Fibroblast of lung (primary cell): ENCODE measurements at regions not wholly inside any gene's neighbourhood (a gene's known extent, or its start where the extent isn't known, plus 50 kb on each side); places are given as distances from the start of the nearest gene placed in this dataset.

Experiments
- DNase-seq, 2 donors: peaks; one replicate each; pipeline versions ENCODE4 v3.0.0 to v3.0.0-alpha.2; 2010; ENCODE audit warnings: low read depth in 2 of 2
- H2AFZ ChIP-seq: 2 replicates; pipeline ENCODE4 v1.5.1; 2012; ENCODE audit warnings: low read length, control low read depth, inconsistent platforms
- H3K27ac ChIP-seq: 2 replicates; pipeline ENCODE4 v1.5.1; 2011; ENCODE audit warnings: low read length, control low read depth; ENCODE audit not compliant: insufficient read depth
- H3K27me3 ChIP-seq: 2 replicates; pipeline ENCODE4 v1.5.1; 2011; ENCODE audit warnings: mild to moderate bottlenecking, low read length; ENCODE audit not compliant: control insufficient read depth, insufficient read depth
- H3K36me3 ChIP-seq: 2 replicates; pipeline ENCODE4 v1.5.1; 2011; ENCODE audit warnings: low read length; ENCODE audit not compliant: control insufficient read depth, insufficient read depth
- H3K4me1 ChIP-seq: 2 replicates; pipeline ENCODE4 v1.5.1; 2011; ENCODE audit warnings: low read length; ENCODE audit not compliant: control insufficient read depth, insufficient read depth; ENCODE audit errors: extremely low read depth
- H3K4me2 ChIP-seq: 2 replicates; pipeline ENCODE4 v1.5.1; 2011; ENCODE audit warnings: low read length, control low read depth; ENCODE audit not compliant: insufficient read depth; ENCODE audit errors: extremely low read depth
- H3K4me3 ChIP-seq, 4 experiments: fragments of 200-600 bp in 1 of 4; sonication (generic) in 1 of 4; replicated peaks in 1 of 4; 2 replicates each; pipeline ENCODE4 v1.5.1; 2011 to 2016; ENCODE audit warnings: low read length in 4 of 4, low read depth in 3 of 4, mild to moderate bottlenecking in 3 of 4, control low read depth in 2 of 4, inconsistent platforms in 1 of 4, mixed read lengths in 1 of 4; ENCODE audit not compliant: insufficient read depth in 1 of 4; ENCODE audit errors: control extremely low read depth in 1 of 4
- H3K79me2 ChIP-seq: 2 replicates; pipeline ENCODE4 v1.5.1; 2012; ENCODE audit warnings: mild to moderate bottlenecking, low read length, inconsistent platforms; ENCODE audit not compliant: control insufficient read depth, insufficient read depth
- H3K9ac ChIP-seq: 2 replicates; pipeline ENCODE4 v1.5.1; 2011; ENCODE audit warnings: mild to moderate bottlenecking, low read length, control low read depth; ENCODE audit not compliant: insufficient read depth
- H3K9me3 ChIP-seq: 2 replicates; pipeline ENCODE4 v1.5.1; 2012; ENCODE audit warnings: low read depth, low read length; ENCODE audit not compliant: control insufficient read depth, insufficient read depth
- H4K20me1 ChIP-seq: 2 replicates; pipeline ENCODE4 v1.5.1; 2011; ENCODE audit warnings: low read length; ENCODE audit not compliant: control insufficient read depth, insufficient read depth; ENCODE audit errors: extremely low read depth
- CTCF ChIP-seq, 2 donors: IDR thresholded peaks in 1 of 2; conservative IDR thresholded peaks in 1 of 2; 1 replicate in 1 of 2; 2 replicates in 1 of 2; pipeline ENCODE4 v1.5.1; 2011 to 2012; ENCODE audit warnings: low read length in 2 of 2, control low read depth in 1 of 2, inconsistent platforms in 1 of 2, low read depth in 1 of 2, mild to moderate bottlenecking in 1 of 2
- EZH2 ChIP-seq: IDR thresholded peaks from 2 replicates; pipeline ENCODE4 v1.5.1; 2012; ENCODE audit warnings: low read length, control low read depth, mild to moderate bottlenecking; ENCODE audit errors: missing control alignments

GRCh38 chr1:185537596-185537995 lies 196.6 kb upstream of the HMCN1 start:
- H3K27me3 ChIP-seq, result no peaks in the 10 kb centered on the region
- H3K4me2 ChIP-seq, result no peak overlapping the region
- no peaks in the 10 kb centered on the region for H3K36me3 ChIP-seq
- no peaks in the 10 kb centered on the region for H3K4me1 ChIP-seq
- no peak for TF ChIP-seq EZH2
- no peak for TF ChIP-seq CTCF (conservative IDR thresholded peaks at IDR 0.05 in 1 of 2, IDR thresholded peaks at IDR 0.05 in 1 of 2; ENCODE audit: low read depth in 1 of 2, low read length in 2 of 2)
- no peaks in the 10 kb centered on the region for H4K20me1 ChIP-seq
- H3K9me3 ChIP-seq, result no peaks in the 10 kb centered on the region
- no peak overlapping the region for H2AFZ ChIP-seq
- DNase-seq, result no peak
- H3K4me3 ChIP-seq, result no peak overlapping the region
- no peak overlapping the region for H3K9ac ChIP-seq
- no peak overlapping the region for H3K27ac ChIP-seq
- no peaks in the 10 kb centered on the region for H3K79me2 ChIP-seq

- Histone ChIP-seq H3K9me3 (no peaks in the 10 kb centered on the region), H3K9ac (no peak overlapping the region), H3K36me3 (no peaks in the 10 kb centered on the region), H3K4me2 (no peak overlapping the region), H3K27ac (no peak overlapping the region), H3K4me1 (no peaks in the 10 kb centered on the region), H2AFZ (no peak overlapping the region), H3K27me3 (no peaks in the 10 kb centered on the region), H4K20me1 (no peaks in the 10 kb centered on the region), H3K4me3 (no peak overlapping the region), H3K79me2 (no peaks in the 10 kb centered on the region)
- no peak for DNase-seq
- no peak for TF ChIP-seq EZH2
These were observed 197.8 kb upstream of the HMCN1 start for GRCh38 chr1:185536165-185536920.

- Histone ChIP-seq H3K36me3 (no peaks in the 10 kb centered on the region), H3K9me3 (no peaks in the 10 kb centered on the region), H3K27me3 (no peaks in the 10 kb centered on the region), H3K4me3 (no peak overlapping the region), H2AFZ (no peak overlapping the region), H3K4me2 (no peak overlapping the region), H3K4me1 (no peaks in the 10 kb centered on the region), H3K79me2 (no peaks in the 10 kb centered on the region), H3K9ac (no peak overlapping the region), H4K20me1 (no peaks in the 10 kb centered on the region), H3K27ac (no peak overlapping the region)
- DNase-seq, result no peak
- TF ChIP-seq CTCF (conservative IDR thresholded peaks at IDR 0.05 in 1 of 2, IDR thresholded peaks at IDR 0.05 in 1 of 2; ENCODE audit: low read depth in 1 of 2, low read length in 2 of 2) (no peak), EZH2 (no peak)
These were observed 198.6 kb upstream of the HMCN1 start for GRCh38 chr1:185535621-185536020.
